DOHH2 (cell line): ENCODE measurements at regions not wholly inside any gene's neighbourhood (a gene's known extent, or its start where the extent isn't known, plus 50 kb on each side); places are given as distances from the start of the nearest gene placed in this dataset.
A peak's percentile ranks its signal among the peaks of the same experiment; 100 is the strongest.

Experiments
- H3F3A ChIP-seq: fragments of 200-600 bp; sonication (generic), shearing (Covaris generic); 2 replicates; pipeline ENCODE4 v1.6.0; 2016; ENCODE audit warnings: antibody characterized with exemption, mild to moderate bottlenecking; ENCODE audit not compliant: control insufficient read depth, insufficient read depth
- H3K27ac ChIP-seq: fragments of 200-600 bp; sonication (generic); 2 replicates; pipeline ENCODE4 v1.5.1; 2014; ENCODE audit warnings: low read depth, mild to moderate bottlenecking, low read length, moderate library complexity
- H3K27me3 ChIP-seq: fragments of 200-600 bp; sonication (generic); 2 replicates; pipeline ENCODE4 v1.6.1; 2014; ENCODE audit warnings: mild to moderate bottlenecking, low read length, mixed read lengths; ENCODE audit not compliant: control insufficient read depth
- H3K36me3 ChIP-seq: fragments of 200-600 bp; sonication (generic); 2 replicates; pipeline ENCODE4 v1.6.1; 2014; ENCODE audit warnings: mild to moderate bottlenecking, low read length, moderate library complexity, mixed read lengths; ENCODE audit not compliant: control insufficient read depth
- H3K4me1 ChIP-seq: fragments of 200-600 bp; sonication (generic); 2 replicates; pipeline ENCODE4 v1.6.1; 2014; ENCODE audit warnings: mild to moderate bottlenecking, low read length, mixed read lengths; ENCODE audit not compliant: control insufficient read depth
- H3K4me2 ChIP-seq: fragments of 200-600 bp; sonication (generic); 2 replicates; pipeline ENCODE4 v1.6.0; 2014; ENCODE audit warnings: mild to moderate bottlenecking, low read length, moderate library complexity
- H3K4me3 ChIP-seq: fragments of 200-600 bp; sonication (generic); 2 replicates; pipeline ENCODE4 v1.5.1; 2014; ENCODE audit warnings: mild to moderate bottlenecking, low read length, mixed read lengths
- H3K79me2 ChIP-seq: fragments of 200-600 bp; sonication (generic); 2 replicates; pipeline ENCODE4 v1.6.1; 2014; ENCODE audit warnings: mild to moderate bottlenecking, low read length, mixed read lengths; ENCODE audit not compliant: control insufficient read depth
- H3K9me2 ChIP-seq: fragments of 200-600 bp; sonication (generic); replicated peaks from 2 replicates; pipeline ENCODE4 v1.6.1; 2014; ENCODE audit warnings: mild to moderate bottlenecking, low read length, mixed read lengths; ENCODE audit not compliant: control insufficient read depth
- H3K9me3 ChIP-seq: fragments of 200-600 bp; sonication (generic); 2 replicates; pipeline ENCODE4 v1.6.1; 2014; ENCODE audit warnings: antibody characterized with exemption, low read length, mixed read lengths; ENCODE audit not compliant: control insufficient read depth, insufficient read depth
- H4K20me1 ChIP-seq: fragments of 200-600 bp; sonication (generic); 2 replicates; pipeline ENCODE4 v1.6.0; 2014; ENCODE audit warnings: low read depth, mild to moderate bottlenecking, antibody characterized with exemption, low read length, moderate library complexity; ENCODE audit not compliant: control insufficient read depth, insufficient read depth
- EZH2phosphoT487 ChIP-seq: fragments of 200-600 bp; sonication (generic); IDR thresholded peaks from 2 replicates; pipeline ENCODE4 v1.6.1; 2017; ENCODE audit warnings: borderline replicate concordance, mild to moderate bottlenecking, antibody characterized with exemption, low read length, moderate library complexity, mixed read lengths
- TF ChIP-seq, protein P1 (sequence below): fragments of 200-600 bp; sonication (generic); IDR thresholded peaks from one replicate; pipeline ENCODE4 v1.5.1; 2014; ENCODE audit warnings: antibody characterized with exemption, mild to moderate bottlenecking, low read depth, low read length; ENCODE audit not compliant: poor library complexity, severe bottlenecking

DNA sequence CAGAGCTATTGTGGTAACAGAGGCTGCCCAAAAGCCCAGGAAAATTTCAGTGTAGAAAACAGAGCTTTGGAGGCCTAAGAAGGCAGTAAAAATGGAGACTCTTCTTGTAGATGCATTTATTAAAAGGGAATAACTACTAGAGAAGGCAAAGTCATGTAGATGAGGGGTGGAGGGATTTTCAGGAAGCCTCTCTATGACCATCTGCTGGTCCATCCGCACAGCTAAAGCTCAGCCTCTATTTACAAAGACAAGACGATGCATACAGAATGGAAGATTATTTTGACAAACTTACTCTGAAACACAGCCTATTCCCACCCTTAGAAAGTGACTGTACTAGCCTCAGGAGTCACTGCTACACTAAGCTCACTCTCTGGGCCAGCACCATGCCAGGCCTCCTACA, 71.4 kb downstream of the GLRX5 start:
- H4K20me1 ChIP-seq = no peaks in the 10 kb centered on the region; the same call in 1 of the 2 replicates
- H3K79me2 ChIP-seq = no peaks in the 10 kb centered on the region
- H3K9me3 ChIP-seq = no peaks in the 10 kb centered on the region
- no peak overlapping the region for H3K4me2 ChIP-seq
- H3K27ac ChIP-seq = no peak overlapping the region
- no peak overlapping the region for H3K4me3 ChIP-seq
- peaks cover 56% of the 10 kb centered on the region for H3K27me3 ChIP-seq
- no peaks in the 10 kb centered on the region for H3K4me1 ChIP-seq
- H3K36me3 ChIP-seq = no peaks in the 10 kb centered on the region
- H3F3A ChIP-seq = no peaks in the 10 kb centered on the region
- no peaks in the 10 kb centered on the region for H3K9me2 ChIP-seq
- TF ChIP-seq, protein P1, sequence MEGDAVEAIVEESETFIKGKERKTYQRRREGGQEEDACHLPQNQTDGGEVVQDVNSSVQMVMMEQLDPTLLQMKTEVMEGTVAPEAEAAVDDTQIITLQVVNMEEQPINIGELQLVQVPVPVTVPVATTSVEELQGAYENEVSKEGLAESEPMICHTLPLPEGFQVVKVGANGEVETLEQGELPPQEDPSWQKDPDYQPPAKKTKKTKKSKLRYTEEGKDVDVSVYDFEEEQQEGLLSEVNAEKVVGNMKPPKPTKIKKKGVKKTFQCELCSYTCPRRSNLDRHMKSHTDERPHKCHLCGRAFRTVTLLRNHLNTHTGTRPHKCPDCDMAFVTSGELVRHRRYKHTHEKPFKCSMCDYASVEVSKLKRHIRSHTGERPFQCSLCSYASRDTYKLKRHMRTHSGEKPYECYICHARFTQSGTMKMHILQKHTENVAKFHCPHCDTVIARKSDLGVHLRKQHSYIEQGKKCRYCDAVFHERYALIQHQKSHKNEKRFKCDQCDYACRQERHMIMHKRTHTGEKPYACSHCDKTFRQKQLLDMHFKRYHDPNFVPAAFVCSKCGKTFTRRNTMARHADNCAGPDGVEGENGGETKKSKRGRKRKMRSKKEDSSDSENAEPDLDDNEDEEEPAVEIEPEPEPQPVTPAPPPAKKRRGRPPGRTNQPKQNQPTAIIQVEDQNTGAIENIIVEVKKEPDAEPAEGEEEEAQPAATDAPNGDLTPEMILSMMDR = no peak
- no peak for TF ChIP-seq EZH2phosphoT487

DNA sequence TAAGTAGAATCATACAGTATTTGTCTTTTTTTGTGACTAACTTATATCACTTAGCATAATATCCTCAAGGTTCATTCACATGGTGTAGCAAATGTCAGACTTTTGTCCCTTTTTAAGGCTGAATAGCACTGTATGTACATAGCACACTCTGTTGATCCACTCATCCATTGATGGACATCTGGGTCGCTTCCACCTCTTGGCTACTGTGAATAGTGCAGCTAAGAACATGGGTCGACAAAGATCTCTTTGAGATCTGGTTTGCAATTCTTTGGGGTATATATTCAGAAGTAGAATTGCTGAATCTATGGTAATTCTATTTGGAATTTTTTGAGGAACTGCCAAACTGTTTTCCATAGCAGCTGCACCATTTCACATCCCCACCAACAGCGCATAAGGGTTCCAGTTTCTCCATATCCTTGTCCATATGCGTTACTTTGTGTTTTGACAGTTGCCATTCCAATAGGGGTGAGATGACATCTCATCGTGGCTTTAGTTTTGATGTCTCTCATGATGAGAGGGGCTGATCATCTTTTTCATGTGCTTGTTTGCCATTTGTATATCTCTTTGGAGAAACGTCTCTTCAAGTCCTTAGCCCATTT, 73.9 kb downstream of the GLRX5 start:
- H3K27ac ChIP-seq = no peak overlapping the region
- no peaks in the 10 kb centered on the region for H3K36me3 ChIP-seq
- TF ChIP-seq, protein P1 = no peak
- TF ChIP-seq EZH2phosphoT487 = no peak
- no peaks in the 10 kb centered on the region for H3K9me2 ChIP-seq
- no peak overlapping the region for H3K4me3 ChIP-seq
- H3F3A ChIP-seq = no peaks in the 10 kb centered on the region
- H3K4me1 ChIP-seq = no peaks in the 10 kb centered on the region
- H3K27me3 ChIP-seq = peaks cover 65% of the 10 kb centered on the region
- H4K20me1 ChIP-seq = no peaks in the 10 kb centered on the region; the same call in 1 of the 2 replicates
- H3K4me2 ChIP-seq = no peak overlapping the region
- H3K79me2 ChIP-seq = no peaks in the 10 kb centered on the region
- no peaks in the 10 kb centered on the region for H3K9me3 ChIP-seq

DNA sequence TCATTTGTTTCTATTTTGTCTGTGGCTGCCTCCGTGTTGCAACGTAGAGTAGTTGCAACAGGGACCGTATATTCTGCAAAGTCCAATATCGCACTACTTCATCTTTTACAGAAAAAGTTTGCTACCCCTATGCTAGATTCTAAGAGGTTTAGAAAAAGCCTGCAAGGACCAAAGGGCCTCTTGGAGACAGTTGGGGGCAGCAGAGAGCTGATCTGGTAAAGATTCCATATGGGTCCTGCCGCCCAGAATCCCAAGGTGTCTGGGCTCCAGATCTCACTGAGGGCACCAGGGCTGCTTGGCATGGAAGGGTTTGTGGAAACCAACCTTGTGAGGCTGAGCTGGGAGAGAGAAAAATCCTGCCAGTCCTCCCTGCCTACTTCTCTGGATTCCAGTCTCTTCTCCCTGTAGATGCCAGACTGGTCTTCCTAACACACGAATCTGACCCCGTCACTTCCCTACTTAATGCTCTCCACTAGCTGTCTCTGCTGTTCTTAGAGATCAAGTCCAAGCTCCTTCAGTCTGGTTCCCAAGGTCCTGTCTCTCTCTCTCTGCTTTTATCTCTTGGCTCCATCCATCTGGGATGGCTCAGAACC, 74.6 kb downstream of the GLRX5 start:
- Histone ChIP-seq H3K4me1 (no peaks in the 10 kb centered on the region), H3K4me3 (no peak overlapping the region), H3K36me3 (no peaks in the 10 kb centered on the region), H4K20me1 (no peaks in the 10 kb centered on the region; the same call in 1 of the 2 replicates), H3K9me3 (no peaks in the 10 kb centered on the region), H3K27me3 (peaks cover 67% of the 10 kb centered on the region), H3K9me2 (no peaks in the 10 kb centered on the region), H3F3A (no peaks in the 10 kb centered on the region), H3K79me2 (no peaks in the 10 kb centered on the region), H3K27ac (no peak overlapping the region), H3K4me2 (no peak overlapping the region)
- TF ChIP-seq, protein P1 = peak; percentile 71
- no peak for TF ChIP-seq EZH2phosphoT487
